HL-60 (cell line): ENCODE measurements at regions not wholly inside any gene's neighbourhood (a gene's known extent, or its start where the extent isn't known, plus 50 kb on each side); places are given as distances from the start of the nearest gene placed in this dataset.

Source experiments
- GABPA ChIP-seq: IDR thresholded peaks from 2 replicates; pipeline ENCODE4 v1.6.1; 2012; ENCODE audit warnings: low read depth
- POLR2AphosphoS5 ChIP-seq: IDR thresholded peaks from 2 replicates; pipeline ENCODE4 v1.6.1; 2012; ENCODE audit warnings: low read depth
- SPI1 ChIP-seq: IDR thresholded peaks from 2 replicates; pipeline ENCODE4 v1.6.1; 2012; ENCODE audit warnings: low read depth, mild to moderate bottlenecking, borderline replicate concordance
- TF ChIP-seq, protein P1 (sequence below): IDR thresholded peaks from one replicate; pipeline ENCODE4 v1.5.1; 2011; ENCODE audit warnings: low read length, control low read depth, inconsistent platforms; ENCODE audit not compliant: insufficient read depth
- TF ChIP-seq, protein P2 (sequence below): IDR thresholded peaks from 2 replicates; pipeline ENCODE4 v1.6.1; 2012; ENCODE audit warnings: low read depth; ENCODE audit not compliant: insufficient replicate concordance

DNA sequence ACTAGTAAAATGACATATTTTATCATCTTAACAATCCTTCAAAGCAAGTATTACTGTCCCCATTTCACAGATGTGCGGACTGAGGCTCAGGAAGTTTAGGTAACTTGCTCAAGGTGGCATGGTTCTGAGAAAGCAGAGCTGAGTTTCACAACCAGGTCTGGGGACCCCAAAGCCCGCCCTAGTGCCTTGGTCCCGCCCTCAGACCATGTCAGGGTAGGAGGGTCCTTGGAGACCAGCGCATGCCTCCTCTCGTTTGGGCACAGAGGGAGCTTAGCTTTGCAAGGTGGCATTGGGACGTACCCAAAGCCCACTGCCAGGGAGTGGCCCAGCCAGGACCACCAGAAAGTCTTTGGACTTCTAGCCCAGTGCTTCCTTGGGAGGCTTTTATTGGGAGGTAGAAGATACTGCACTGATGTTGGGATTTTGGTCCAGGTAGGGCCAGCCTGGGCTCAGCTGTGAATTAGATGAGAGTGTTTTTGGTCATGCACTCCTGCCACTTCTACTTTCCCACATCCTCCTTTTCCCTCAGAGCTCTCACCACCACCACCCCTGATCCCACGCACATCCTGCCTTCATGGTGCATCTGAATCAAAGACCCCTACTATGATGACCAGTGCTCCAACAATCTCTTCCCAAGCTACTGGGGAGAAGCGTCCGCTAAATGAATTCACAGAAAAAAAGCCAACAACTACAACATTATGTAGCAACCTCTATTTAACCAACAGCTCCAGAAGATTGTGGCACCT lies 307.9 kb downstream of the TLE3 start:
- TF ChIP-seq, protein P1, sequence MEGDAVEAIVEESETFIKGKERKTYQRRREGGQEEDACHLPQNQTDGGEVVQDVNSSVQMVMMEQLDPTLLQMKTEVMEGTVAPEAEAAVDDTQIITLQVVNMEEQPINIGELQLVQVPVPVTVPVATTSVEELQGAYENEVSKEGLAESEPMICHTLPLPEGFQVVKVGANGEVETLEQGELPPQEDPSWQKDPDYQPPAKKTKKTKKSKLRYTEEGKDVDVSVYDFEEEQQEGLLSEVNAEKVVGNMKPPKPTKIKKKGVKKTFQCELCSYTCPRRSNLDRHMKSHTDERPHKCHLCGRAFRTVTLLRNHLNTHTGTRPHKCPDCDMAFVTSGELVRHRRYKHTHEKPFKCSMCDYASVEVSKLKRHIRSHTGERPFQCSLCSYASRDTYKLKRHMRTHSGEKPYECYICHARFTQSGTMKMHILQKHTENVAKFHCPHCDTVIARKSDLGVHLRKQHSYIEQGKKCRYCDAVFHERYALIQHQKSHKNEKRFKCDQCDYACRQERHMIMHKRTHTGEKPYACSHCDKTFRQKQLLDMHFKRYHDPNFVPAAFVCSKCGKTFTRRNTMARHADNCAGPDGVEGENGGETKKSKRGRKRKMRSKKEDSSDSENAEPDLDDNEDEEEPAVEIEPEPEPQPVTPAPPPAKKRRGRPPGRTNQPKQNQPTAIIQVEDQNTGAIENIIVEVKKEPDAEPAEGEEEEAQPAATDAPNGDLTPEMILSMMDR: no peak
- no peak for TF ChIP-seq POLR2AphosphoS5
- TF ChIP-seq GABPA: no peak
- TF ChIP-seq, protein P2, sequence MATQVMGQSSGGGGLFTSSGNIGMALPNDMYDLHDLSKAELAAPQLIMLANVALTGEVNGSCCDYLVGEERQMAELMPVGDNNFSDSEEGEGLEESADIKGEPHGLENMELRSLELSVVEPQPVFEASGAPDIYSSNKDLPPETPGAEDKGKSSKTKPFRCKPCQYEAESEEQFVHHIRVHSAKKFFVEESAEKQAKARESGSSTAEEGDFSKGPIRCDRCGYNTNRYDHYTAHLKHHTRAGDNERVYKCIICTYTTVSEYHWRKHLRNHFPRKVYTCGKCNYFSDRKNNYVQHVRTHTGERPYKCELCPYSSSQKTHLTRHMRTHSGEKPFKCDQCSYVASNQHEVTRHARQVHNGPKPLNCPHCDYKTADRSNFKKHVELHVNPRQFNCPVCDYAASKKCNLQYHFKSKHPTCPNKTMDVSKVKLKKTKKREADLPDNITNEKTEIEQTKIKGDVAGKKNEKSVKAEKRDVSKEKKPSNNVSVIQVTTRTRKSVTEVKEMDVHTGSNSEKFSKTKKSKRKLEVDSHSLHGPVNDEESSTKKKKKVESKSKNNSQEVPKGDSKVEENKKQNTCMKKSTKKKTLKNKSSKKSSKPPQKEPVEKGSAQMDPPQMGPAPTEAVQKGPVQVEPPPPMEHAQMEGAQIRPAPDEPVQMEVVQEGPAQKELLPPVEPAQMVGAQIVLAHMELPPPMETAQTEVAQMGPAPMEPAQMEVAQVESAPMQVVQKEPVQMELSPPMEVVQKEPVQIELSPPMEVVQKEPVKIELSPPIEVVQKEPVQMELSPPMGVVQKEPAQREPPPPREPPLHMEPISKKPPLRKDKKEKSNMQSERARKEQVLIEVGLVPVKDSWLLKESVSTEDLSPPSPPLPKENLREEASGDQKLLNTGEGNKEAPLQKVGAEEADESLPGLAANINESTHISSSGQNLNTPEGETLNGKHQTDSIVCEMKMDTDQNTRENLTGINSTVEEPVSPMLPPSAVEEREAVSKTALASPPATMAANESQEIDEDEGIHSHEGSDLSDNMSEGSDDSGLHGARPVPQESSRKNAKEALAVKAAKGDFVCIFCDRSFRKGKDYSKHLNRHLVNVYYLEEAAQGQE: no peak
- no peak for TF ChIP-seq SPI1
